Thyroid gland (tissue), 4 donors: ENCODE measurements at regions not wholly inside any gene's neighbourhood (a gene's known extent, or its start where the extent isn't known, plus 50 kb on each side); places are given as distances from the start of the nearest gene placed in this dataset.

Experiments
- DNase-seq, 2 donors: peaks; one replicate each; pipeline ENCODE4 v3.0.0-alpha.2; 2019
- H3K27ac ChIP-seq, 3 donors: fragments of 200-600 bp; sonication (generic); 1 replicate in 2 of 3; 2 replicates in 1 of 3; pipeline ENCODE4 v1.5.1; 2016 to 2019; ENCODE audit warnings: mild to moderate bottlenecking in 1 of 3, moderate library complexity in 1 of 3
- H3K27me3 ChIP-seq: fragments of 200-600 bp; sonication (generic); one replicate; pipeline ENCODE4 v1.5.1; 2019
- H3K36me3 ChIP-seq, 2 donors: fragments of 200-600 bp; sonication (generic); one replicate each; pipeline ENCODE4 v1.5.1; 2016 to 2019
- H3K4me1 ChIP-seq, 2 donors: fragments of 200-600 bp; sonication (generic); one replicate each; pipeline ENCODE4 v1.5.1; 2017 to 2019
- H3K4me3 ChIP-seq, 3 donors: fragments of 200-600 bp; sonication (generic); replicated peaks in 1 of 3; 1 replicate in 2 of 3; 2 replicates in 1 of 3; pipeline ENCODE4 v1.5.1; 2016; ENCODE audit warnings: mild to moderate bottlenecking in 1 of 3
- H3K9me3 ChIP-seq: fragments of 200-600 bp; sonication (generic); one replicate; pipeline ENCODE4 v1.5.1; 2017
- CTCF ChIP-seq, 6 experiments: fragments of 200-600 bp in 3 of 6; fragments of 450-650 bp in 3 of 6; sonication (generic) in 3 of 6; IDR thresholded peaks; one replicate each; pipeline ENCODE4 v1.5.1; 2016 to 2019; ENCODE audit warnings: antibody characterized with exemption in 6 of 6, mild to moderate bottlenecking in 2 of 6, inconsistent platforms in 1 of 6, moderate library complexity in 1 of 6
- POLR2A ChIP-seq, 2 donors: fragments of 450-650 bp; IDR thresholded peaks; one replicate each; pipeline ENCODE4 v1.6.1; 2017; ENCODE audit warnings: antibody characterized with exemption in 2 of 2, mild to moderate bottlenecking in 2 of 2, moderate library complexity in 1 of 2
- WGBS, 2 donors: methylation state at CpG; one replicate each; pipeline ENCODE4 v1.1.5; 2017; 5-methylcytosine and 5-hydroxymethylcytosine counted together
- intact Hi-C: fragments of 100-400 bp; cut with DNase I; formaldehyde crosslinking; loops from one replicate; pipeline ENCODE4 v1.15.1; 2023

DNA sequence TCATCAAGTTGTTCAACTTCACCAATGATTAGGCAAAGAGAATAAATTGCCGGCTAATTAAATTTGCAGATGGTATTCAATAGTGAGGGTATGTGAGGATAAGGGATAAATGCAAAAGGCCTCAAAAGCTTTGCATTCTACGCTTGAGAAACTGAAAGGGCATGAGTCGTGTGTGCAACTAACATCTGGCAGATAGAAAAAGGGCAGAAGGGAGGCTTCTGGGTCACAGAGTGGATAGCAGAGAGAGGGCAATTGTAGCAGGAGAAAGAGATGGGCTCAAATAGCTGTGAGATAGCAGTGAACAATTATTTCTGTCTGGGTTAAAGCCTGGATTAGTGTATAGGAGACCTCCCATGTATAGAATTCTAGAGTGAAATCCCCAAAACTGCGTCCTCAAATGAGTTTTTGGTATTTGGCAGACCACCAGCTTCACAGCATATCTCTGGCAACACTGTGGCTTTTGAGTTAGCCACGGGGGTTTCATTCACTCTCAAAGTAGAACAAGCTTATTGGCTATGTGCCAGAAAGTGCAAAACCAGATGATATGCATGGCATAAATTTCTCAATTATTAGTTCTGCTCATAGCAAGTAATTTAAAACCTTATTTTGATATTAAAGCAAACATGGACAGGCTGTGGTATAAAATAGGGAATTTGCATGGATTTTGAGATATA is 586.3 kb downstream of the BRINP1 start:
- no peak for TF ChIP-seq POLR2A (IDR thresholded peaks at IDR 0.05)
- no peak for TF ChIP-seq CTCF (IDR thresholded peaks at IDR 0.05)
- H3K27me3 ChIP-seq: no peaks in the 10 kb centered on the region
- WGBS, 2 donors: 60 to 64% methylated on average over 5 of the region's 5 CpGs
- H3K36me3 ChIP-seq: no peaks in the 10 kb centered on the region
- no peak overlapping the region for H3K4me3 ChIP-seq
- DNase-seq: no peak
- H3K9me3 ChIP-seq: no peaks in the 10 kb centered on the region
- intact Hi-C loops: no loop called here
- no peak overlapping the region for H3K27ac ChIP-seq
- no peaks in the 10 kb centered on the region for H3K4me1 ChIP-seq

- DNase-seq: no peak
- no peaks in the 10 kb centered on the region for H3K9me3 ChIP-seq
- TF ChIP-seq CTCF (IDR thresholded peaks at IDR 0.05): no peak
- TF ChIP-seq POLR2A (IDR thresholded peaks at IDR 0.05): no peak
- no peak overlapping the region for H3K4me3 ChIP-seq
- H3K27me3 ChIP-seq: no peaks in the 10 kb centered on the region
- 93 to 94% methylated on average over 3 of the region's 3 CpGs for WGBS, 2 donors
- no peaks in the 10 kb centered on the region for H3K36me3 ChIP-seq
- no peaks in the 10 kb centered on the region for H3K4me1 ChIP-seq
- intact Hi-C loops: no loop called here
- H3K27ac ChIP-seq: no peak overlapping the region
These were observed 585.2 kb downstream of the BRINP1 start for GRCh38 chr9:118784033-118784432.

DNA sequence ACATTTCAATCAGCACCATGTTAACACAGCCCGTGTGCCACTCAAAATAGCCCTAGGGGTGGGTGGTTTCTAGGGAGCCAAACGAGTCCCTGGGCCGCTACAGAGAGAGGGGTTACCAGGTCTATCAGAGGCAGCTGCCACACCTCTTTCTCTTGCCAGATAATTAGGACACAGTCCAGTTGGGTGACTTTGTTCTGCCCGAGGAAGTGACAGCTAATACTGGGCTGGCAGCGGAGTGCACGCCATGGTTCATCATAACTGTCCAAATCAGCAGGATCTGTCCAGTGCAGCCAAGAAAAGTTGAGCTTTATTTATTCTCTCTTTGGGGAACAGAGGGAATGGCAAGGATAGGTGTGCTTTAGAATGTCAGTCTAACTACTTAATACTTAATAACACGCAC is 583.8 kb downstream of the BRINP1 start:
- Histone ChIP-seq H3K9me3 (no peaks in the 10 kb centered on the region), H3K27ac (no peak overlapping the region), H3K4me3 (no peak overlapping the region), H3K27me3 (no peaks in the 10 kb centered on the region), H3K4me1 (no peaks in the 10 kb centered on the region), H3K36me3 (no peaks in the 10 kb centered on the region)
- no peak for DNase-seq
- intact Hi-C loops: no loop called here
- 82 to 90% methylated on average over 7 of the region's 7 CpGs for WGBS, 2 donors
- TF ChIP-seq CTCF (IDR thresholded peaks at IDR 0.05) (no peak), POLR2A (IDR thresholded peaks at IDR 0.05) (no peak)

- Histone ChIP-seq H3K27me3 (no peaks in the 10 kb centered on the region), H3K36me3 (no peaks in the 10 kb centered on the region), H3K4me3 (no peak overlapping the region), H3K27ac (no peak overlapping the region), H3K9me3 (no peaks in the 10 kb centered on the region), H3K4me1 (no peaks in the 10 kb centered on the region)
- intact Hi-C loops: no loop called here
- TF ChIP-seq CTCF (IDR thresholded peaks at IDR 0.05): no peak
- no peak for TF ChIP-seq POLR2A (IDR thresholded peaks at IDR 0.05)
- 53 to 56% methylated on average over 3 of the region's 3 CpGs for WGBS, 2 donors
- no peak for DNase-seq
These were observed 582.4 kb downstream of the BRINP1 start for GRCh38 chr9:118786877-118787276.

GRCh38 chr9:118809160-118809625 is 560.0 kb downstream of the BRINP1 start:
- no peak overlapping the region for H3K4me3 ChIP-seq
- H3K36me3 ChIP-seq: no peaks in the 10 kb centered on the region
- H3K27ac ChIP-seq: no peak overlapping the region
- H3K27me3 ChIP-seq: no peaks in the 10 kb centered on the region
- intact Hi-C loops: no loop called here
- H3K4me1 ChIP-seq: no peaks in the 10 kb centered on the region
- WGBS, 2 donors: 63 to 81% methylated on average over 26 to 47 of the region's 47 CpGs
- DNase-seq: peak; percentile 37 to 64
- no peaks in the 10 kb centered on the region for H3K9me3 ChIP-seq
- peak in 1 of 2 donors; percentile 24 for TF ChIP-seq POLR2A (IDR thresholded peaks at IDR 0.05)
- TF ChIP-seq CTCF (IDR thresholded peaks at IDR 0.05): peak in 4 of 6 experiments; percentile 10 to 61 (median 44)
